Smooth muscle cell (in vitro differentiated cells): ENCODE measurements at regions not wholly inside any gene's neighbourhood (a gene's known extent, or its start where the extent isn't known, plus 50 kb on each side); places are given as distances from the start of the nearest gene placed in this dataset.
"Not testable (repeated sequence)": the region's sequence is repeated elsewhere in the genome, so short reads cannot be mapped to it uniquely, and the experiment has no call there.

Experiments
- DNase-seq: peaks from one replicate; lab custom pipeline; 2025; ENCODE audit not compliant: unreplicated experiment; lab: John Stamatoyannopoulos, UW
- H2AFZ ChIP-seq: fragments of 200-600 bp; sonication (generic); 2 replicates; pipeline ENCODE4 v1.6.0; 2016; ENCODE audit warnings: antibody characterized with exemption, low read depth, mild to moderate bottlenecking
- H3F3A ChIP-seq: fragments of 200-600 bp; sonication (generic); 2 replicates; pipeline ENCODE4 v1.6.0; 2017; ENCODE audit warnings: antibody characterized with exemption, low read depth
- H3K27ac ChIP-seq: fragments of 200-600 bp; sonication (generic); 2 replicates; pipeline ENCODE4 v1.5.1; 2016; ENCODE audit warnings: low read depth, mild to moderate bottlenecking
- H3K27me3 ChIP-seq: fragments of 200-600 bp; sonication (generic); 2 replicates; pipeline ENCODE4 v1.6.1; 2016; ENCODE audit warnings: low read depth, mild to moderate bottlenecking
- H3K36me3 ChIP-seq: fragments of 200-600 bp; sonication (generic); 2 replicates; pipeline ENCODE4 v1.5.1; 2016; ENCODE audit warnings: low read depth
- H3K4me1 ChIP-seq: fragments of 200-600 bp; sonication (generic); 2 replicates; pipeline ENCODE4 v1.5.1; 2016; ENCODE audit warnings: low read depth
- H3K4me2 ChIP-seq: fragments of 200-600 bp; sonication (generic); 2 replicates; pipeline ENCODE4 v1.6.0; 2016; ENCODE audit warnings: mild to moderate bottlenecking
- H3K4me3 ChIP-seq: fragments of 200-600 bp; sonication (generic); 2 replicates; pipeline ENCODE4 v1.5.1; 2016; ENCODE audit warnings: mild to moderate bottlenecking
- H3K79me2 ChIP-seq: fragments of 200-600 bp; sonication (generic); 2 replicates; pipeline ENCODE4 v1.6.0; 2016; ENCODE audit warnings: low read depth, mild to moderate bottlenecking
- H3K9ac ChIP-seq: fragments of 200-600 bp; sonication (generic); 2 replicates; pipeline ENCODE4 v1.6.0; 2016; ENCODE audit warnings: low read depth
- H3K9me3 ChIP-seq: fragments of 200-600 bp; sonication (generic); replicated peaks from 2 replicates; pipeline ENCODE4 v1.5.1; 2016; ENCODE audit warnings: low read depth
- H4K20me1 ChIP-seq: fragments of 200-600 bp; sonication (generic); 2 replicates; pipeline ENCODE4 v1.6.0; 2016; ENCODE audit warnings: low read depth
- WGBS: methylation state at CpG from one replicate; pipeline ENCODE4 v1.1.7; 2016; ENCODE audit warnings: low lambda C conversion rate; 5-methylcytosine and 5-hydroxymethylcytosine counted together
- TF ChIP-seq, protein P1 (sequence below): fragments of 200-600 bp; sonication (generic); IDR thresholded peaks from 2 replicates; pipeline ENCODE4 v1.5.1; 2017; ENCODE audit warnings: borderline replicate concordance, mild to moderate bottlenecking, antibody characterized with exemption; ENCODE audit not compliant: insufficient read depth, poor library complexity, severe bottlenecking

DNA sequence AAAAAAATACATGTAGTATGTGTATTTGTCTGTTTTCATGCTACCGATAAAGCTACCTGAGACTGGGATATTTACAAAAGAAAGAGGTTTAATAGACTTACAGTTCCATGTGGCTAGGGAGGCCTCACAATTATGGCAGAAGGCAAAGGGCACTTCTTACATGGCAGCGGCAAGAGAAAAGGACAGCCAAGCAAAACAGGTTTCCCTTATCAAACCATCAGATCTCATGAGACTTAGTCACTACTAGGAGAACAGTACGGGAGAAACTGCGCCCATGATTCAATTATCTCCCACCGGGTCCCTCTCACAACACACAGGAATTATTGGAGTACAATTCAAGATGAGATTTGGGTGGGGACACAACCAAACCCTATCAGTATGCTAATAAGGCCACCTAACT lies 137.0 kb upstream of the ELOVL6 start:
- H3K79me2 ChIP-seq: no peaks in the 10 kb centered on the region
- WGBS: 86% methylated on average over 5 of the region's 5 CpGs
- no peaks in the 10 kb centered on the region for H4K20me1 ChIP-seq
- H3K27ac ChIP-seq: no peak overlapping the region
- H3K4me3 ChIP-seq: no peak overlapping the region
- no peaks in the 10 kb centered on the region for H3F3A ChIP-seq
- H3K4me2 ChIP-seq: no peak overlapping the region
- H2AFZ ChIP-seq: no peak overlapping the region
- DNase-seq: no peak
- TF ChIP-seq, protein P1, sequence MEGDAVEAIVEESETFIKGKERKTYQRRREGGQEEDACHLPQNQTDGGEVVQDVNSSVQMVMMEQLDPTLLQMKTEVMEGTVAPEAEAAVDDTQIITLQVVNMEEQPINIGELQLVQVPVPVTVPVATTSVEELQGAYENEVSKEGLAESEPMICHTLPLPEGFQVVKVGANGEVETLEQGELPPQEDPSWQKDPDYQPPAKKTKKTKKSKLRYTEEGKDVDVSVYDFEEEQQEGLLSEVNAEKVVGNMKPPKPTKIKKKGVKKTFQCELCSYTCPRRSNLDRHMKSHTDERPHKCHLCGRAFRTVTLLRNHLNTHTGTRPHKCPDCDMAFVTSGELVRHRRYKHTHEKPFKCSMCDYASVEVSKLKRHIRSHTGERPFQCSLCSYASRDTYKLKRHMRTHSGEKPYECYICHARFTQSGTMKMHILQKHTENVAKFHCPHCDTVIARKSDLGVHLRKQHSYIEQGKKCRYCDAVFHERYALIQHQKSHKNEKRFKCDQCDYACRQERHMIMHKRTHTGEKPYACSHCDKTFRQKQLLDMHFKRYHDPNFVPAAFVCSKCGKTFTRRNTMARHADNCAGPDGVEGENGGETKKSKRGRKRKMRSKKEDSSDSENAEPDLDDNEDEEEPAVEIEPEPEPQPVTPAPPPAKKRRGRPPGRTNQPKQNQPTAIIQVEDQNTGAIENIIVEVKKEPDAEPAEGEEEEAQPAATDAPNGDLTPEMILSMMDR: no peak
- no peaks in the 10 kb centered on the region for H3K36me3 ChIP-seq
- no peaks in the 10 kb centered on the region for H3K4me1 ChIP-seq
- no peaks in the 10 kb centered on the region for H3K27me3 ChIP-seq
- no peak overlapping the region for H3K9ac ChIP-seq
- H3K9me3 ChIP-seq: no peaks in the 10 kb centered on the region

DNA sequence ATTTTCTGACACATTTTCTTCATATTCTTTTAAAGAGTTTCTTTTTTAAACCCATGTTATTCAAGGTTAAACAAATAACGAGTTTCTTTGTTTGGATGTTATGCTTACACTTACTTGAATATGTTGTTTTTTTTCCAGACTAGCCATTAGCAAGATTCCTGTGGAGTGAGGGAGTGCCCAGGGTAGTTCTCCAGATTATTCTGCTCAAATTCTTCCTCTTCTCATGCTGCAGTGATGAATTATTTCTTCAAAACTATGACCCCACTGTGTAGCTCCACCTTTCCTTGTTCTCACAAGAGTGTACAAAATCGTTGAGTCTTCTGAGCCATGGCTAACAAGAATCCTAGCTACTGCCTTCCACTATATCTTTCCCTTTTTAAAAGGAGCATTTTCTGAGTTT lies 134.1 kb upstream of the ELOVL6 start:
- Histone ChIP-seq H3K9ac (no peak overlapping the region), H2AFZ (peak overlapping the region; percentile 45), H3F3A (no peaks in the 10 kb centered on the region), H4K20me1 (no peaks in the 10 kb centered on the region), H3K27ac (no peak overlapping the region), H3K4me1 (no peaks in the 10 kb centered on the region), H3K27me3 (no peaks in the 10 kb centered on the region), H3K79me2 (no peaks in the 10 kb centered on the region), H3K9me3 (no peaks in the 10 kb centered on the region), H3K4me2 (no peak overlapping the region), H3K4me3 (no peak overlapping the region), H3K36me3 (no peaks in the 10 kb centered on the region)
- WGBS: 64% methylated on average over 2 of the region's 2 CpGs
- DNase-seq: no peak
- TF ChIP-seq, protein P1: no peak

DNA sequence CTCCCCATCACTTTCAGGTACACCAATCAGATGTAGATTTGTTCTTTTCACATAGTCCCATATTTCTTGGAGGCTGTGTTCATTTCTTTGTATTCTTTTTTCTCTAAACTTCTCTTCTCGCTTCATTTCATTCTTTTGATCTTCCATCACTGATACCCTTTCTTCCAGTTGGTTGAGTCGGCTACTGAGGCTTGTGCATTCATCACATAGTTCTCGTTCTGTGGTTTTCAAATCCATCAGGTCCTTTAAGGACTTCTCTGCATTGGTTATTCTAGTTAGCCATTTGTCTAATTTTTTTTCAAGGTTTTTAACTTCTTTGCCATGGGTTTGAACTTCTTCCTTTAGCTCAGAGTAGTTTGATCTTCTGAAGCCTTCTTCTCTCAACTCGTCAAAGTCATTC lies 128.0 kb upstream of the ELOVL6 start:
- H3K4me2 ChIP-seq, H3K4me3 ChIP-seq, H3K9me3 ChIP-seq, H3K4me1 ChIP-seq, H3K27me3 ChIP-seq, H3F3A ChIP-seq, H3K79me2 ChIP-seq, DNase-seq, H4K20me1 ChIP-seq, H2AFZ ChIP-seq, H3K9ac ChIP-seq, H3K36me3 ChIP-seq, H3K27ac ChIP-seq: not testable (repeated sequence)
- WGBS: 94% methylated on average over 4 of the region's 4 CpGs

GRCh38 chr4:110310795-110311194 lies 112.4 kb upstream of the ELOVL6 start:
- DNase-seq: no peak
- 88% methylated on average over 1 of the region's 1 CpG for WGBS
- H3K36me3 ChIP-seq: no peaks in the 10 kb centered on the region

More at GRCh38 chr4:110310795-110311194, 112.4 kb upstream of the ELOVL6 start:
- no peak overlapping the region for H2AFZ ChIP-seq
- TF ChIP-seq, protein P1: no peak
- H3K4me3 ChIP-seq: no peak overlapping the region
- H4K20me1 ChIP-seq: no peaks in the 10 kb centered on the region
- H3F3A ChIP-seq: no peaks in the 10 kb centered on the region
- no peak overlapping the region for H3K27ac ChIP-seq
- no peaks in the 10 kb centered on the region for H3K79me2 ChIP-seq
- H3K9me3 ChIP-seq: no peaks in the 10 kb centered on the region
- H3K4me1 ChIP-seq: no peaks in the 10 kb centered on the region
- H3K27me3 ChIP-seq: no peaks in the 10 kb centered on the region
- H3K9ac ChIP-seq: no peak overlapping the region
- H3K4me2 ChIP-seq: no peak overlapping the region
